ENCODE measurements at regions not wholly inside any gene's neighbourhood (a gene's known extent, or its start where the extent isn't known, plus 50 kb on each side); places are given as distances from the start of the nearest gene placed in this dataset.

- no peak for TF ChIP-seq CTCF (IDR thresholded peaks at IDR 0.05; ENCODE audit: extremely low read depth, missing control alignments)
- DNase-seq (ENCODE audit: low spot score), result no peak
Observed at GRCh38 chr2:106705877-106706276, 180.1 kb downstream of the ST6GAL2 start.

GRCh38 chr2:106706283-106706682 is 179.7 kb downstream of the ST6GAL2 start:
- no peak for TF ChIP-seq CTCF (IDR thresholded peaks at IDR 0.05; ENCODE audit: extremely low read depth, missing control alignments)
- no peak for DNase-seq (ENCODE audit: low spot score)

GRCh38 chr2:106708209-106708608 is 177.8 kb downstream of the ST6GAL2 start:
- TF ChIP-seq CTCF (IDR thresholded peaks at IDR 0.05; ENCODE audit: extremely low read depth, missing control alignments), result no peak
- no peak for DNase-seq (ENCODE audit: low spot score)

GRCh38 chr2:106709229-106709628 is 176.7 kb downstream of the ST6GAL2 start:
- DNase-seq (ENCODE audit: low spot score), result no peak
- no peak for TF ChIP-seq CTCF (IDR thresholded peaks at IDR 0.05; ENCODE audit: extremely low read depth, missing control alignments)

- no peak for TF ChIP-seq CTCF (IDR thresholded peaks at IDR 0.05; ENCODE audit: extremely low read depth, missing control alignments)
- no peak for DNase-seq (ENCODE audit: low spot score)
Observed at GRCh38 chr2:106719222-106719621, 166.7 kb downstream of the ST6GAL2 start.

GRCh38 chr2:106720026-106720425 is 165.9 kb downstream of the ST6GAL2 start:
- DNase-seq (ENCODE audit: low spot score), result no peak
- TF ChIP-seq CTCF (IDR thresholded peaks at IDR 0.05; ENCODE audit: extremely low read depth, missing control alignments), result no peak

- DNase-seq (ENCODE audit: low spot score), result no peak
- no peak for TF ChIP-seq CTCF (IDR thresholded peaks at IDR 0.05; ENCODE audit: extremely low read depth, missing control alignments)
Observed at GRCh38 chr2:106724301-106724794, 161.6 kb downstream of the ST6GAL2 start.
